ENCODE measurements at regions not wholly inside any gene's neighbourhood (a gene's known extent, or its start where the extent isn't known, plus 50 kb on each side); places are given as distances from the start of the nearest gene placed in this dataset.

DNA sequence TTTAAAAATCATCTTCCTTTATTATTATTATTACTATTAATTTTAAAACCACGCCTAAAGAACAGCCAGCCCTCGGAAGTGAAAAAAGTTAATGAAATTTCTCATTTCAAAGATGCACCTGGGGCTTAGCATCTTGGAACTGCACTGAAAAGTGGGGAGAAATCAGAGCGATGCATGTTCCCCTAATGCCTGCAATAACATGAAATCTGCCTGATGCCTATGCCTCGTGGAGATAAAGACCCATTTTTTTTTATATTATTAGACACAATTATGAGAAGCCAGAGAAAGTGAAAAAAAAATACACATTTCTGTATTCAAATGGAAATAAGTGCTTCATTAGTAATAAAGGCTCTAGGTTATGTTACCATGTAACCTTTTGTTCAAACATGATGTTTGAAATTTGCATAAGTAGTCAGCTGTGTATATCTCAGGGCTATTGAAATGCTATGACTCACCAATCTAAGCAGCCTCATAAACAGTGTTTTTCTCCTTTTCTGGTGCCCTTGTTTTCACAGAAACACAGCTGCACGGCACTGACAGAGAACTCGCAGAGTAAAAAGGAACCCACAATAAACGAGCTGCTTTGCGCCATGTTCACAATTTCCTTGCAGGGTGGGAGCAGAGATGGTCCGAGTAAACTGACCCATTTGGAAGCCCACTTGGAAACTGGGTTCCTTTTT lies 175.8 kb upstream of the PRKCQ start:
- no peak for DNase-seq

DNA sequence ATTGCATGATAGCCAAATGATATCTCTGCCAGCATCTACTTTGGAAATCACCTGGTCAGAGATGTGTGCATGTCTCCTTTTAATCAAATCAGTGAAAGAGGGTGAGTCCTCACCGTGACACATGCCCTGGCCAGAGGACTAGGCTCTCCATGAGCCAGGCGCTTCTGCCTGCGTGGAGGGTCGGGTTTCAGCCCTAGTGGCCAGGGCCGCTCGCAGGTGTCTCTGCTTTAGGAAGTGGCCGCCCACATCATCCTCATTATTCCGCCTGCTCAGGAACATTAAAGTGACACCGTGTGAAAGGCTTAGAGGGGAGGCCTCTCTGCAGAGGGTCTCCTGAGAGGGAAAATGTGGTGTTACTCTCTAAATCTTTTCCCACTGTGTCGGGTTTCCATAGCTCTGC lies 173.6 kb upstream of the PRKCQ start:
- no peak for DNase-seq

DNA sequence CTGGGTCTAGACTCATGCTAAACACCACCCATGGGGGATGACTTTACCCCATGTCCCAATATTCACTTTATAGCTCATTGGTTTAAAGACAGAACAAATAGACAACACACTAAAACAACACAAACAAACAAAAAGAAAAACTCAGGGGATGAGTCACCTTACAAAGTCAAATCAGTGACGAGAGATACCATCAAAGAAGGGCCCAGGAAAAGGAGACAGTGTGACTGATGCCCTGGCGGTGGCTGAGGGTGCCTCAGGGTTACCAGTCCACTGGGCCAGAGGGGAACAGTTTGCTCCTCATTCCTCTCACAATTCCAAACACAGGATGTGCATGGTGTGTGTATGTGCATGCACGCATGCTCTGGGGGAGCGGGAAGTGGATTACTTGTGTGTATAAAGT lies 171.3 kb upstream of the PRKCQ start:
- no peak for DNase-seq

DNA sequence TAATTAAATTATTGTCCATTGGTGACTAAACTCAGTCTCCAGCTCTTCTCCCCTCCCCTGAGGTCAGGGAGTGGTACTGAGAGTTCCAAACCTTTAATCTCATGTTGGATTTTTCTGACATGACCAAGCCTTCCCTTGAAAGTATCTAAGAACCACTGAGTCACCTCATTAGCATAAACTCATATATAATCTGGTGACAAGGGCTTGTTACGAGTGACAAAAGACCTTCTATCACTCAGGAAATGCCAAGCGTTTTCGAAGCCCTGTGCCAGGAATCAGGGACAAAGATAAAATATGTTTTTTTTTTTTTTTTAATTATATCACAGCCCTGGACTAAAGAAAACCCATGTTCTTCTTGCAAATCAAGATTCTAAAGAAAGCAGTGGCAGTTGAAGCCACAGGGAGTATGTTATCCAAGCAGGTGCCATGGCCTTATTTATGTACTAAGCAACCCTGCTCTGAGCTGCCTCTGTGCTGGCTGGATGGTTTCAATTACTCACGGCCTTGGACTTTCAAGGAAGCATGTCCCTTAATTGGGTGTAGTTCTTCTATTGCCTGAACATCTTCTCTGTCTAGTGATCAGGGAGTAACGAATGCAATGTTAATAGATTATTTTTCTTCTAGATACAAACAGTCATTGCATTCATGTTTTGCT lies 169.0 kb upstream of the PRKCQ start:
- DNase-seq, result no peak

DNA sequence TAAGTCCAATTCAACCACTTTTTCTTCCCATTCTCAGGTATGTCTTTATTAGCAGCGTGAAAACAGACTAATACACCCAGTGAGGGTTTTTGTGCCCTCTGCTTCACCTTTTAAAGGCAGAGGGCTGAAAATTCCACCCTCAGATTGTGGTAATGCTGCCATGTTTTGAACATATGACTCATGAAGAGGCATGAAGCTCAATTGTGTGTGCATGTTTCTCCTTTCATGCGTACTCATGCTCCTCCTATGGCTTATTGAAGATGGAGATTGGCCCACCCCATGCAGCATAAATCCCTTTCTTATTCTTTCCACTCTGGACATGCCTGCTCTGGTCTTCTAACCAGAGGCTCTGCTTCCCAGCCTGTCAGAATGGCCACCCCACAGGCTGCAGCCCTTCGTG lies 168.0 kb upstream of the PRKCQ start:
- no peak for DNase-seq

DNA sequence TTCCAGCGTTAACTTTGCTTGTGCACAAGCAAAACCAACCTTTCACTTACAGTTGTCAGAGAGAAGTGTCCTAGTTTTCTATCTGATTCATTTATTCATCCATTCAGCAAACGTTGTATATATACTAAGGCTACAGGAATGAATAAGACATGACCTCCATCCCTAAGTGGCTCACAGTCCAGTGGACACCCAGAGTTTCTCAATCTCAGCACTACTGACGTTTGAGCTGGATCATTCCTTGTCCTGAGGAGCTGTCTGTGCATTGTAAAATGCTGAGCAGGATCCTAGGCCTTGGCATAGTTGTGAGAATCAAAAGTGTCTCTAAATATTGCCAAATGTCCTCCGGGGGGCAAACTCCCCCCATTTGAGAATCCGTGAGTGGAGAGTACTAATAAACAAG lies 166.7 kb upstream of the PRKCQ start:
- no peak for DNase-seq

DNA sequence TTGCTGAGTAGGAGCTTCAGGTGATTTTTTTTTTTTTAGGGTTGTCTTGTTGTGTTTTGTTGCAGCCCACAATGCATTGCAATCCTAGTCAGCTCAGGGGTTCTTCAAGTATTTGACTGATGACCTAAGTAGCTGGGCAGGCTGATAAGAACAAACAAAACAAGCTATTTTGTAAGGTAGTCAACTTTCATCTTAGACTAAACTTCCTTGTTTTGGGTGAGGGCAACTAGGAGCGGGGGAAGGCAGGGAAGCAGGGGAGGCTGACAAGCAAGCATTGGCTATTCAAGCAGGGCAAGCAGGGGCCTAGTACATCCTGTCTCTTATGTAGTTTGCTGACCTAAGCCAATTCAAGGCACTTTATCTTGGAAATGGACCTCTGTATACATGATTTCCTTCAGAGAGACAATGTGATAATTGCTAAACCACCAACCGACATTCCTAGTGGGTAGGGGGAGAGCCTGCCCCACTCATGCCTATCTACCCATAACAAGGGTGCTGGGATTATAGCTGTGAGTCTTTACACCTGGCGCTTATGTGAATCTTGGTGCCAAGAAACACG lies 163.3 kb upstream of the PRKCQ start:
- no peak for DNase-seq

DNA sequence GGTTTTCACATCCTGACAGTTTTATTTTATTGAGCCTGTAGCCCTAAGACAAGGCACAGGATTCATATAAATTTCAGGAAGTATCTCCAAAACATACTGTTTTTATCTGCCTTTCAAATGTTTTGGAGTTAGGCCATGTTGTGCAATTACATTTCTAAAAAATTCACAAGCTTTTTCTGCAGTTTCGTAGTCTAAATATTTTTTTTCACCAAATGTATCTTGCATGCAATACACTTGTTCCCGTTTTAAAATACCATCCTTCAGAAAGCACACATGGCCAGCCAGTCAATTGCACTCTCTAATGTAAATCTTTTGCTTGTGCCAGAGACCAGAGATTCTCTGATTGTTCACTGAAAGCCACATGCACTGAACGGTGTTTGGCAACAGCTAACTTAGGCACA lies 161.5 kb upstream of the PRKCQ start:
- DNase-seq, result no peak

DNA sequence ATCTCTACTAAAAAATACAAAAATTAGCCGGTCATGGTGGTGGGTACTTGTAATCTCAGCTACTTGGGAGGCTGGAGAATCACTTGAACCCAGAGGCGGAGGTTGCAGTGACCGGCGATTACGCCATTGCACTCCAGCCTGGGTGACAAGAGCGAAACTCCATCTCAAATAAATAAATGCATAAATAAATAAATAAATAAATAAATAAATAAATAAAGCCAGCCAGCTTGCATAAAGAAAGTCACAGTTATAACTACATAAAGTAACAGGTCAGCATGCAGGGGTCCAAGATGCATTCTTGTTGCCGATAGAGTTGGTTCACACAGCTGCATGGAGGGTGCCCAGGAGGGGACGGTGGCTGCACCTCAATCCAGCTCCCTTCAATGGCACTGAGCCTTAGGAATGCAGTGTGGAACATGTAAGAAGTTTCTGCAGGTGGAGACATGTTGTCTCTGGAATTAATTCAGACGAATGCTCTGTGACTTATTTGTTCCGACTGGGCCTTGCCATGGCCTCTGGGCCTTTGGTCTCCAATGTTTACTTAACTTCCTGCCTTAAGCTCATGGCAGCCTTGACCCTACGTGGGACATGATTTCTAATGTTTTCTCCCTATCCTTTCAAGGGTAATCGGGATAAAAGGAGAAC lies 159.6 kb upstream of the PRKCQ start:
- no peak for DNase-seq

DNA sequence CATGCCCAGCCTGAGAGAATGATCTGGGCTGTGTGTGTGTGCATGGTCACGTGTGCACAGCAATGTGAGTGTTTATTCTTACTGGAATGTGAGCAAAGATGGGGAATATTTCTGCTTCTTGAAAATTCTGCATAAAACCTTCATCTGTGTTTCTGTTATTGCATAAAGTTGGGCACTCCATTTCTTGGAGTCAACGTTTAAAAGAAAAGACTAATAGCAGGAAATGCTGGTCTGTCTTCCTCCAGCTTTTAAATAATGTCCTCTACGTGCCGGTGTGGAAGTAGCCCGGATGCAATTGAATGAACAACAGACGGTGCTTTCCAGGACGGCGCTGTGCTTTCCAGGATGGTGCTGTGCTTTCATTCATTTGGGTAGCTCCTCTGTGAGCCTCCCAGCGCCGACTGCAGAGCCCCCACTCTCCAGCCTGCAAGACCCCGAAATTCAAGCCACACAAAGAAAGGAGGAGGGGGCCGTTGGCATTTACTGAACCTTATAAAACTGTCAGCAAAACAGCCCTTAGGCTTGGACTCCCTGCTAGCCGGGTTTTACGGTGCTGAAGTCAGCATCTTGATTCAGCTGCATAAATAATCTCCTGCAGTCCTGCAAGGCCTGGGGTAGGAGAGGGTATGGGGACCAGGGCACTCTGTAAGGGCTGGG lies 158.2 kb upstream of the PRKCQ start:
- DNase-seq, result no peak

DNA sequence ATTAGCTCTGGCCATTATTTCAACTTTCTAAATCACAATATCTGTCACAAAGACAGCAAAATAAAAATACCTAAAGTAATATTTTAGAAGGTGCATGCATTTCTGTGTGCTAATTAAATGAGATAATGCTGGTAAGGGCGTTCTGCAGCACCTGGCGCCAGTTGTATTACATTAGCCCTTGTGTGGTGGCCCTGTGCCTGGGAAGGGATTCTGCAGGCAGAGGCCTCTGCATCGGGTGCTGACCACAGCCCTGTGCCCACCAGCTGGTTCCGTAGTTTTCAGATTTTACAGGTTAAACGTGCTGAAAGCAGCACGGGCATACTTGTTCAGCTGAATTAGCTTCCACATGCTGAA lies 157.7 kb upstream of the PRKCQ start:
- no peak for DNase-seq

DNA sequence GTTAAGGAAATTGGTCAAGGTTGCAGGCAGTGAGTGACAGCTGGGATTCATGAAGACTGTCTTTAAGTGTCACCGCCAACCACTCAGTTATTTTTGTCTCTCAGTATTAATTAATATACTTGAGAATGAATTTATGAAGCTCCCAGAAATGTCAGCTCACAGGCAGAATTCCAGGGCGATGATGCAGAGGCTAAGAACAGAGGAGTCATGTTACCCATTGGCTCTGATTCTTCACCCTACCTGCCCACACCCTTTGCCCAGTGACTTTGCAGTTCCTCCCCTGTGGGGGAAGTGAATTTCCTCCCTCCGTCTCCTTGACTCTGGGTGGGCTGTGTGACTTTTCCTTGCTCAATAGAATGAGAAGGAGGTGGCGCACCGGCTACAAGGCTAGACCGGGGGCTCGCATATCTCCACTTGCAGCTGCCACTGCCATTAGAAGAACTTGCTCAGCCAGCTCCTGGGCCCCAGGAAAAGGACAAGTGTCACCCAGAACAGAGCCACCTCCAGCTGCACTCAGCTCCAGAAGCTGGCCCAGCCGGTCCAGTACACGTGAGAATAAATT lies 157.1 kb upstream of the PRKCQ start:
- DNase-seq, result no peak

DNA sequence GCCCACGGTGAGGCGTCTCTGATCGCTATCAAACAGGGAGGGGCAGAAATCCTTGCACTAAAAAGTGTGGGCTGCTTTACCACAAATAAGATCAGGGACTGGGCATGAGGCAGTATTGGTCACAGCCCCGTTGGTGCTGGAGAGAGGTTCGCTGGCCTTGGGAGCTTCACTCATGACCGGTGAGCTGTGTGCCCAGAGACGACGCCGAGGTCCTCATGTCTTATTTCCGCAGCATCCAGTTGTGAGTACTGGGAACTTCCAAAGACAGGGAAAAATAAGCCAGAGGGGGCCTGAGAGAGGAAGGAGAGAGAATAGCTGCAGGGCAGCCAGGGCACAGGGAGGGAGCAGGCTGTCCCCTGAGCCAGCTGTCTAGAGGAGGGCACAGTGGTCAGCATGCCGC lies 154.2 kb upstream of the PRKCQ start:
- DNase-seq, result no peak

DNA sequence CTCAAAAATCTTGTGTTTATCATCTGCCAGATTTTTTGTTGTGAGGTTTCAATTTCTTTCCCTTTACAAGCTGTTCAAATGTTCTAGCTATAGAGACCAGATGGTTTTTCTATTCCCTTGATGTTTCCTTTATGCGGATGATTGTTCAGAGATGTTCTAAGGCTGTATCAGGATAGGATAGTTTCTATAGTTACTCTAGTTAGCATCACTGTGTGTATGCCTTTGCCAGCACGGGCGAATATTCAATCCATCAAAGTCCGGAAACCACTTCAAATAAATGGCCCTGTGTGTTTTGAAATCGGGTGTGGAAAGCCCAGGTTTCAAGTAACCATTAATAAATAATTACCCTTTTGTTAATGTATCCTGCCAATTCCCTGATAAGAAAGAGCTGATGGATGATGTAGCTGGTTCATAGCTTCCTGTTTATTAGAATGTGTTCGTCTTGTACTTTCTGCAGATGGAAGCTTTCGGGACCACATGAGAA lies 149.8 kb upstream of the PRKCQ start:
- no peak for DNase-seq

DNA sequence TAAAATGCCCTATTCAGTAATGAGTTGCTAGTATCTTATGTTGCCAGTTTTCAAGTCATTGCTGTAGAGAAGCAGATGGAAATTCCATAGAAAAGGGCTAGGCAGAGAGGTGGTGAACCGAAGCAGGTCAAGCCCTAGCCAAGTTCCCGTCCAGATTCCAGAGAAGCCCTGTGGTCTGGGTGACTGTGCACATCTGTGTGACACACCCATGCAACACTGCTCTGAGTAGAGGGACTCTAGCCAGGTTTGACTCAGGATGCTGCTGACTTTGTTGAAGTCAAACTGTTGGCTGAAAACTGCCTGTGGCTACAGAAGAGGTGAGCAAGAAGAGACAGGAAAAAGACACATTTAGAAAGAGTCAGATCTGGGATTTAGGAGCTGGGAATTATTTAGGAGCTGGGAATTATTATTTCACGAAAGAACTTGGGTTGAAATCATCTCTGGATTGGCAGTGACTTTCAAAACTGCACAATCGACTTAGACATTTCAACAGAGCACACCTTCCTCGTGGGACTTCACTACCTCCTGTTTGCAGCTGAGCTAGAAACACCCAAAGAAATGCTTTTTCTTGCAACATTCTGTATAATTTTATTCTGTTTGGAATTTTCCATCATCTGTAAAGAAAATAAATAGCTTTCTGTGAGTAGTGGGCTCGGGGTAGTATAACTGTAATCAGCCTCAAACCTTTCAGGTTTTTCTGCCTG lies 149.1 kb upstream of the PRKCQ start:
- no peak for DNase-seq

DNA sequence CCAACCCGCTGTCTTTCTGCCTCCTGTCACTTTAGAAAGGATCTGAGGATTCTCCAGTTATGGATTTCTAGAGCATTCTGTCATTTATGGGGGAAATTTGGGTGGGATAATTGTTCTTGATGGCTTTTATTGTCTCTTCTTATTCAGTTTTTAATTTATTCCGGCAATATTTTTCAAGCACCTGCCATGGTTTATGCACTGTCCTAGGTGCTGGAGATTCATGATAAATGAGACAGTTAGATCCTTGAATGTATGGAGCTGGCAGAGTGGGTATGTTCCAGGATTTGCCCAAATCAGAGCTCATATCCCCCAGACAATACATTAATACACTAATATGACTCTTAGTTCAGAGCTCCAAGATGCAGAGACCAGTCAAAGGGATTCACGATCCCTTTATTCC lies 146.8 kb upstream of the PRKCQ start:
- no peak for DNase-seq

DNA sequence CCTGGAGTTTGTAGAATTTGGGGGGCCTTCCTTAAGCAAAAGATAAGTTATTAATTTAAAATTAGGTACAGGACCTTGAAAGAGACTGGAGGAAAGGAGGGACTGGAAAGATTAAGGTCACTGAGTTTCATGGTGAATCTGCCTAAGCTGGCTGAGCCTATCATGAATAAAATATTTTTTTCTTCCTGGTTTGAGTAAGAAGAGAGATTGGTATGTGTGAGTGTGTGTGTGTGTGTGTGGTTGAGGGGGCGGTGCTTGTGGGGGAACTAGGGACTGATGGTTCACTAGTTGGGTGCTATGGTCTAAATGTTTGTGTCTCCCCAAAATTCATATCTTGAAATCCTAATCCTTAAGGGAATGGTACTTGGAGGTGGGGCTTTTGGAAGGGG lies 142.5 kb upstream of the PRKCQ start:
- DNase-seq, result no peak

DNA sequence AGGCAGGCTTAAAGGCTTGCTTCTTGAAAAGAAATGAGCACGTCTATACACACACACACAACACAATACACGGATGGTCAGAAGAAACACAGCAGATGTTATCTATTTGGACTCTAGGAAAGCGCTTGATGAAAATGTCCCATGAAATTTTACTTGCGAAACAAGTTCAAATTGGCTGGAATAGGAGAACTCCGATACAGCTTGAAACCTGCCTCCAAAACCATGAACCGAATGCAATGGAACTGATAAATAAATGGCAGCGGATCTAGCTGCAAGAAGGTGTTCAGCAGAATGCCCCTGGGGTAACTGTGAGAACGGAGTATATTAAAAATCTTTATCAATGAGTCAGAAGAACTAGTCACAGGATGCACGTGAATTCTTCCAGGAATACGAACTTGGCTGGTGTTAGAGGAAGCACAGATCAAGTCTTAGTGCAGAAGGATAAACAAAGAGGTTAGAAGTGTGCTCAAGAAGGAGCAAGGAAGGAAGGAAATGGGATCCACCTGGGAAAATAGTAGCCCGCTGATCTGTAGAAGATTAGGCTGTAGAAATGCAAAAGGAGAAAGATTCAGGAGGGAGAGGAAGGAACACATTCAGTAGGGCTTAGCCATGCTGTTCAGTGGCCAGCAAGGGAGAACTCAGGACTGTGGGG lies 142.0 kb upstream of the PRKCQ start:
- no peak for DNase-seq

DNA sequence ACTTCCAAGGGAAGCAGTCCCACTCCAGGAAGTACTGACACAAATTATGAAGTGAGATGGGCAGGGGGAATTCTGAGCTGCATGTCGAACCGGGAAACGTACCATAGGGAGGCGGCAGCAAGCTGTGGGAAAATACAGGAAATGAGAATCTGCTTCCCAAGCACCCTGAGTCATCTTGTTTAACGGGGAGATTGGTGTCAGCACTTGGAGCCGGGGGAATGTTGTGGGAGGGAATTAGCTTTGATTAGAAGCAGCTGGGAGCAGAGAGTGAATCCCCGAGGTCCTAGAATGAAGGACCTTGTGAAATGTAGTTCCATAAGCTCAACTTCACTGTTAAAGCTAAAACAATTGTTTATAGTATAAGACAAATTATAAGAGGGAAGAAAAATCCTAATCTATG lies 141.4 kb upstream of the PRKCQ start:
- DNase-seq, result no peak

DNA sequence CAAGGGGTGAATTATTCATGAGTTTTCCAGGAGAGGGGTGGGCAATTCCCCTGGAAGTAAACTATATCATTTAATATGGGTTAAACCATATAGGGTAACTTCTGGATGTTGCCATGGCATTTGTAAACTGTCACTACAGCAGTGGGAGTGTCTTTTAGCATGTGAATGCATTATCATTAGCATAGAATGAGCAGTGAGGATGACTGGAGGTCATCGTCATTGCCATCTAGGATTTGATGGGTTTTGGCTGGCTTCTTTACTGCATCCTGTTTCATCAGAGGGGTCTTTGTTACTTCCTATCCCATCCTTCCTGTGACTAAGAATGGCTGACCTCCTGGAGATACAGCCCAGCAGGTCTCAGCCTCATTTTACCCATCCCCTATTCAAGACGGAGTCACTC lies 139.5 kb upstream of the PRKCQ start:
- DNase-seq, result no peak

DNA sequence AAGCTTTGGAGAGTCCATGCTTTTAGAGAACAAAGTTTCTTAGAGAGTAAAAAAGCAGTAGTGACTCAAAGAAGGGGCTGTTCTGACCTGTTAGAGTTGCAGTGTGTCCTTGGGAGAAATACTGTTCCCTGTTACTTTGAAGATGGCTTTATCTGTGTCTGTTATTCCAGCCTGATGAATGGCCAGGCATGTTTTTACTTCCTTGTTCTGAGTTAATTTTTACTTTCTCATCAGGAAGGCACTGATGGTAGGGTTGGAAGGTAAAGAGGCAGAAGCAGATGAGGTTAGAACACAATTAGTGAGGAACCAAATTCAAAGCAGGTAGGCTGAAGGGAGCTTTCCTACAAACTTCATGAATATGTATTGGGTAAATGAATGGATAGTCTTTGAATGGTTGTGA lies 138.5 kb upstream of the PRKCQ start:
- no peak for DNase-seq

DNA sequence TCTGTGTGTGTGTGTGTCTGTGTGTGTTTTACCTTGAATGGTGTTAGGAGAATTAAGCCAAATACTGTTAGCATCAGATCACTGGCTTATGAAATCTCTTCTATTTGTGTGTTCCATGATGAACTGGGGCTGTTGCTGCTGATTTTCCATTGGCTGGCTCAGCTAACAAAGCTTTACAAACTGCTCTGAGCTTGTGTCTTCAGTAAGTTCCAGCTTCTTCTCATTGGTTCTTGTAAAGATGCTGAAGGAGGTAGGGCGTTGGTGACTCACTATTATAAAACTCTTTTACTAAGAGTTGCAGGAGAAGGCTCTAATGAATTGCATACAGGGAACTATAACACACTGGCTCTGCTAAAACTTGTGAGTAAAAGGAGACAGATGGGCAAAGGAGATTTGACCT lies 136.4 kb upstream of the PRKCQ start:
- no peak for DNase-seq

All from activated T-cell treated with anti-CD3 and anti-CD28 coated beads, Interleukin-2, amount 50 U/mL, for 1 hour (primary cell).